Body of pancreas (tissue), 4 donors: ENCODE measurements at regions not wholly inside any gene's neighbourhood (a gene's known extent, or its start where the extent isn't known, plus 50 kb on each side); places are given as distances from the start of the nearest gene placed in this dataset.

Source experiments
- CTCF ChIP-seq, 7 experiments: fragments of 450-650 bp in 4 of 7; fragments of 200-600 bp in 3 of 7; sonication (generic) in 3 of 7; IDR thresholded peaks; one replicate each; pipeline ENCODE4 v1.5.1; 2016 to 2019; ENCODE audit warnings: antibody characterized with exemption in 7 of 7
- POLR2A ChIP-seq, 3 donors: fragments of 450-650 bp; IDR thresholded peaks; one replicate each; pipeline ENCODE4 v1.6.1; 2016; ENCODE audit warnings: antibody characterized with exemption in 3 of 3, mild to moderate bottlenecking in 2 of 3

GRCh38 chr13:22227895-22228294 is 557.0 kb downstream of the FGF9 start:
- TF ChIP-seq CTCF (IDR thresholded peaks at IDR 0.05) (no peak), POLR2A (IDR thresholded peaks at IDR 0.05) (no peak)
